ENCODE measurements at regions not wholly inside any gene's neighbourhood (a gene's known extent, or its start where the extent isn't known, plus 50 kb on each side); places are given as distances from the start of the nearest gene placed in this dataset.
"Not testable (repeated sequence)": the region's sequence is repeated elsewhere in the genome, so short reads cannot be mapped to it uniquely, and the experiment has no call there.

DNA sequence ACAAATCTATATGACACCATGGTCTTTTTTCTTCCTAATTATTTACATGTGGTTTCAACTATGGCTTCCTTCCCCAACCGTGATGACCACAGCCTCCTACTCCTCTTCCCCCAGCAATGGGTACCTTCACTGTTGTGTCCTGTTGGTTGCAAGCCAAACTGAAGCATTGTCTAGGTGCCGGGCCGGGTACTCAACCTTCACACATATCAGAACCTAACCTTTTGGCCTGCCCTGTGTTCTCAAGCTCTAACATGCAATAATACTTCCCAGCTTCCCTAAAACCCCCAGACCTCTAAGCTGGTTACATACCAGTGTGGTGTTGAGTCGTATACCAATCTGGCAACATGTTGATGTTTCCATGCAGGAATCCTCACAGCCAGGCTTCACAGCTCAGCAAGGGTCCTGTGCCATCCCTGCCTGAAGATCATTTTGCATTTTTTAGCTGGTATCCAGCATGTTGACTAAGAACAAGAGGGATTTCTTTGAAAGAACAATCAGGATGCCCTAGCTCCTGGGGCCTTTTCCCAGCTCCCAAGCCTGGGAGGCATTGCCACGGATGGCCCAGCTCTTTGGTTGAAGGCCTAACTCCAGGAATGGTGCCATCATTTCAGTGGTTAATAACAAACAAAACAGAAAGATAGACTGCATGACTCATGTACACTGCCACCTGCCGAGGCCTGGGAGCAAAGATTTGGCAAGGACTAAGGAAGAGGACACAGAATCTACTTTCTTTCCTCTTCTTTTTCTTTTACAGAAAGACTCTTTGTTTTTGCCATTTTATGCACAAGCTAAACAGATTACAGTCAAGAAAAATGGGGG is 373.7 kb upstream of the SALL1 start:
- peak; percentile 21 for DNase-seq

DNA sequence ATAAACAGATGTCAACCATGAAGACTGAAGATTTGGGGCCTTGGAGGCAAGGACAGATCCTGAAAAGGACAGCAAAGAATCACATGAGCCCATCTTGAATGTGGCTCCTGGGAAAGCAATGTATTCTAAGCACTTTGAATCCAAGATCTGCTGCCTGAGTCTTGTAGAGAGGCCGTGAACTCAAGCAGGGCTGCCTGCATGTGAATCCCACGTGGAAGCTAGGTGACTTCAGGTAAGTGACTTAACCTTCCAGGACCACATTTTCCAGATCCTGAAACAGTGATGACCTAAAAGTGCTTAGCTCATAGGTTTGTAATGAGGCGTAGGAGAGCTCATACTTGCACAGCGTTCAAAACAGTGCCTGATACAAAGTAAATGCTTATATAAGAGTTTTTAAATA is 373.0 kb upstream of the SALL1 start:
- no peak for DNase-seq

DNA sequence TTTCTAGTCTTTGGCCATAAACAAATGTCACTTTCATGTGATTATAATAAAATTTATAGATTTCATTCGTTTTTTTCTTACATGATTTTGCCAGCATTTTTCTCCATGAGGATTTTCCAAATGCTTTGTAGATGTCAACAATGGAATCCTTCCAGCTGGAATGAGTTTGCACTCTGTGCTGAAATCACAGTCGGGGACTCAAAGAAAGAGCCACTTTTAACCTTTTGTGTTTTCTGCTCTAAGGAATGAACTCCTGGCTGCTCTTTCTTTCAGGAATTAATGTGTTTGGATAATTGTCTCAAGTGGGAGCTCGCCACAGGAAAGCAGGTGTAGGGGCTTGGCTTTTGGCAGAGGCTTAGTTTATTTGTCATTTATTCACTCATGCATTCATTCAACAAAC is 372.3 kb upstream of the SALL1 start:
- DNase-seq = peak; percentile 12

- no peak for DNase-seq
Observed at GRCh38 chr16:51522902-51523301, 371.8 kb upstream of the SALL1 start.

- DNase-seq = not testable (repeated sequence)
Observed at GRCh38 chr16:51516960-51517359, 365.9 kb upstream of the SALL1 start.

- no peak for DNase-seq
Observed at GRCh38 chr16:51510416-51510815, 359.3 kb upstream of the SALL1 start.

- no peak for DNase-seq
Observed at GRCh38 chr16:51509336-51509735, 358.3 kb upstream of the SALL1 start.

GRCh38 chr16:51508490-51509212 is 357.6 kb upstream of the SALL1 start:
- DNase-seq = peak; percentile 53

- DNase-seq = no peak
Observed at GRCh38 chr16:51507286-51507685, 356.2 kb upstream of the SALL1 start.

DNA sequence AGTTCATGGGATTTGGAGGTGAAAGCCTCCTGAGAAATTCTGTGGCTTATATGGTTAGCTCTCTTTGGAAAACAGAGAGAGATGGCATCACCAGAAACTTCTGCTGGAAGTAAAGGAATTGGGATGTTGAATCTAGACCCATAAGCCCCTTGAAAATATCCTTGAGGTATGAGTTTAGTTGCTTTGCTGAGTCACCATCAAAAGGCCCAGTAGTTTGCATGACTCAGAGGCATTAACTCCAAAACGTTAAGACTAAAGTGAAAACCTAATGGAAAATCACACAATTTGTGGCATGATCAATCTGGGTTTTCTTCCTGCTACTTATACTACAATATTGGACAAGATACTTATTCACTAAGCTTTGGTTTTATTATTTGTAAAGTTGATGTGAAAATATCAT is 349.2 kb upstream of the SALL1 start:
- DNase-seq = peak; percentile 39

DNA sequence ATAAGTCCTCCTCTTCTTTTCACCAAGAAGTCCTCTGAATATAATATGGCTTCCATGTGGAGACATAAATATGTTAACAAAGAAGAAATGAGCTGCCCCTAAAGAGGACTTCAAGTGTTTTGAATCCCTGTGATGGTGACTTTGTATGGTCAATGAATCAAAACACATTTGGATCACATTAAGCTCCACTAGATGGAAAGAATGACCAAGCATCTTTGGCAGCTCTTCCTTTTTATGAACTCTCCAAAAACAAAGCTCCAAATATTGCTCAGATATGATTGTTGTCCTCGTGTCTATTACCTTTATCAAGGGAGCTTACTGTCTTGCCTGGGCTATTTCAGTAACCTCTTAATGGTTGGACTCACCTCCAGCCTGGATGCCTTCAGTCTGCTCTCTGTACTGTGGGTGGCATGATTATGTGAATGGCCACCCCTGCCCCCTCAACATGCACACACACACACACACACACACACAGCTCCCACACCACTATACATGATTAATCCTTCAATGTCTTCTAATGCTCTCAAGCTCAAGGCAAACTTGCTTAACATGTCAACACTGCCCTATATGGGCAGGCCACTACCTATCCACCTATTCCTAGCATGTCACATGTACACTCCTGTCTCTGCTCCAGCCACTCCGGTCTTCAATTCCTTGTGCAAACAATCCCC is 346.6 kb upstream of the SALL1 start:
- DNase-seq = no peak

DNA sequence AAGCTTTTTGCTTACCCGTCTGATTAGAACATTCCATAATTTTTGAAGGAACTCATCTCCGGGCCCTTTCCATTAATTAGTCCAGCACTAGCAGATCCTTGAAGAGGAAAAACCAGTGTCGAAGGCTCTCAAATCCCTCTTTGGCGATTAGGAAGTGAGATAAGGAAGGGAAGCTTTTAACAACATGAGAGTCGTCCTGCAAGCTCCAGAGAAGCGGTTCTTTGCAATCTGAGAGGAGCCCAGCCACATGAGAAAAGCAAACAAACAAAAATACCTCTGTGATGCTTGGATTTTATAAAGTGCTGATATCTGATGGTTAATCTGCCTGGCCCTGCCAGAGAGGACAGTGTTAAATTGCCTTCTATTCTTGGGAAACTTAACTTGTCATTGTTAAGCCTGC is 339.8 kb upstream of the SALL1 start:
- no peak for DNase-seq

DNA sequence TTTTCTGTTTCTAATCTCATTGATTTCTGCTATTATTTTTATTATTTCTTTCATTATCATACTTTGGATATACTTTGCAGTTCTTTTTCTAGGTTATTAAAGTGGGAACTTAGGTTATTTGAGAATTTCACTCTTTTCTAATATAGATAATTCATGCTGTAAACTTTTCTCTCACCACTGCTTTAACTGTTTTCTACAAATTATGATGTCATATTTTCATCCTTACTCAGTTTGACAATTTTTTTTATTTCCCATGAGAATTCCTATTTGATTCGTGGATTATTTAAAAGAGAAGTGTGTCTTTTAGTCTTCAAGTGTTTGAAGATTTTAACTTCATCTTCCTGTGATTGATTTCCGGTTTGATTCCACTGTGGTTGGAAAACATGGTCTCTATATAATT is 336.8 kb upstream of the SALL1 start:
- no peak for DNase-seq

- no peak for DNase-seq
Observed at GRCh38 chr16:51474414-51475091, 323.5 kb upstream of the SALL1 start.

DNA sequence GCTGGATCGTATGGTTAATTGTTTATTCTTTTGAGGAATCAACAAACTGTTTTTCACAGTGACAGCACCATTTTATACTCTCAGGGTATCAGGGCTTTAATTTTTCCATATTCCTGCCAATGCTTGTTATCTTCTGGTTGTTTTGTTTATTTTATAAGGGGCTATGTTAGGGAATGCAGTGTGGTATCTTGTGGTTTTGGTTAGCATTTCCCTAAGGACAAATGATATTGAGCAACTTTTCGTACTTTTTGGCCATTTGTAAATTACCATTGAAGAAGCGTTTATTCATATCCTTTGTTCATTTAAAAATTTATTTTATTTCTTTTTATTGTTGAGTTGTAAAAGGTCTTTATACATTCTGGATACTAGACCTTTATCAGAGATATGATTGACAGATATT is 322.0 kb upstream of the SALL1 start:
- DNase-seq = no peak

- no peak for DNase-seq
Observed at GRCh38 chr16:51470492-51470891, 319.4 kb upstream of the SALL1 start.

GRCh38 chr16:51464996-51465395 is 313.9 kb upstream of the SALL1 start:
- peak; percentile 65 for DNase-seq

GRCh38 chr16:51461255-51461654 is 310.2 kb upstream of the SALL1 start:
- DNase-seq = no peak

GRCh38 chr16:51458356-51459140 is 307.5 kb upstream of the SALL1 start:
- DNase-seq = no peak

GRCh38 chr16:51457775-51458174 is 306.7 kb upstream of the SALL1 start:
- no peak for DNase-seq

DNA sequence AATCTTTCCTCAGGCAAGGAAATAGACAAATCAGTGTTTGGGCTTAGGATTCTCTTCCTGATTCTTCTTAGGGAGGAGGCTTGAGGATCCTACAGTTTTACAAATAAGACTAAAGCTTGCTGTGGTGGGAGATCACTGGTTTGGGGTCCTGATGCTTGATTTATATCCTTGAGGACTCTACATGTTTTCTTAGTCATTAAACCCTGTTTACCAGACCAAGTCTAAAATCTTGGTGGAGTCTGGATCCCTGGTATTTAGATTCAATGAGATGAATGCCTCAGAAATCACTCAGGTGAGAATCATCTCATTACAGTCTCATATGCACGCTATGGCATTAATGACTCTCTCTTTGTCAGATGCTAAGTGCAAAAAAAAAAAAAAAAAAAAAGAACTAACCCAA is 304.3 kb upstream of the SALL1 start:
- no peak for DNase-seq

GRCh38 chr16:51453251-51453650 is 302.2 kb upstream of the SALL1 start:
- DNase-seq = no peak

Data from fibroblast of skin of right quadriceps (primary cell).